ENCODE measurements at regions not wholly inside any gene's neighbourhood (a gene's known extent, or its start where the extent isn't known, plus 50 kb on each side); places are given as distances from the start of the nearest gene placed in this dataset.
A peak's percentile ranks its signal among the peaks of the same experiment; 100 is the strongest.

DNA sequence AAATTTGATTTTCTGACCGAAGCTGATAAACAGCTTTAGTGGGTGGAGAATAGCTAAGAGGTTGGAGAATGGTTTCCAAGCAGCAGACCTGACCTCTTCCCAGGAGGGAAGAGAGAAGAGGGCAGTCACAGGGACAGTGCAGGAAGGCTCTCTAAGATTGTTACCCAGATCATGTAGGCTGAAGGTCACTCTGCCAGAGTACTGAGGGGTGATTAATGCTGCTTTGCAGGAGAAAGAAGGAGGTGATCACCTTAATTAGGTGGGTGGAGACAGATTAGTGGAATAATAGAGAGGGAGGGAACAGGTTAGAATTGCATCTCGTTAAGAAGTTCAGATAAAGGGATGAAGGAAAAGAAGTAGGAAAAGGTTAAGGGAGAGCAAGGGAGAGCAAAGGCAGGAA, 440.5 kb downstream of the BRINP1 start:
- H3K27ac ChIP-seq, result peak overlapping the region; percentile 56
- H3K4me1 ChIP-seq, result peaks cover 25% of the 10 kb centered on the region
- H3K9me3 ChIP-seq, result no peaks in the 10 kb centered on the region
- 44 to 52% (median 50%) methylated on average over 2 of the region's 2 CpGs for WGBS, 3 donors
- H3K27me3 ChIP-seq (ENCODE audit: insufficient read depth in 3 of 3, low read length in 2 of 3), result no peaks in the 10 kb centered on the region
- intact Hi-C loops (cut with DNase I), result no loop called here
- no peaks in the 10 kb centered on the region for H3K36me3 ChIP-seq (ENCODE audit: insufficient read depth in 1 of 2, low read depth in 1 of 2)
- no peak overlapping the region for H3K4me3 ChIP-seq
- ATAC-seq (peak in 3 of 4 donors; percentile 41 to 59 (median 48)), DNase-seq (no peak)
- TF ChIP-seq, protein P1, sequence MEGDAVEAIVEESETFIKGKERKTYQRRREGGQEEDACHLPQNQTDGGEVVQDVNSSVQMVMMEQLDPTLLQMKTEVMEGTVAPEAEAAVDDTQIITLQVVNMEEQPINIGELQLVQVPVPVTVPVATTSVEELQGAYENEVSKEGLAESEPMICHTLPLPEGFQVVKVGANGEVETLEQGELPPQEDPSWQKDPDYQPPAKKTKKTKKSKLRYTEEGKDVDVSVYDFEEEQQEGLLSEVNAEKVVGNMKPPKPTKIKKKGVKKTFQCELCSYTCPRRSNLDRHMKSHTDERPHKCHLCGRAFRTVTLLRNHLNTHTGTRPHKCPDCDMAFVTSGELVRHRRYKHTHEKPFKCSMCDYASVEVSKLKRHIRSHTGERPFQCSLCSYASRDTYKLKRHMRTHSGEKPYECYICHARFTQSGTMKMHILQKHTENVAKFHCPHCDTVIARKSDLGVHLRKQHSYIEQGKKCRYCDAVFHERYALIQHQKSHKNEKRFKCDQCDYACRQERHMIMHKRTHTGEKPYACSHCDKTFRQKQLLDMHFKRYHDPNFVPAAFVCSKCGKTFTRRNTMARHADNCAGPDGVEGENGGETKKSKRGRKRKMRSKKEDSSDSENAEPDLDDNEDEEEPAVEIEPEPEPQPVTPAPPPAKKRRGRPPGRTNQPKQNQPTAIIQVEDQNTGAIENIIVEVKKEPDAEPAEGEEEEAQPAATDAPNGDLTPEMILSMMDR (IDR thresholded peaks at IDR 0.05), result no peak

DNA sequence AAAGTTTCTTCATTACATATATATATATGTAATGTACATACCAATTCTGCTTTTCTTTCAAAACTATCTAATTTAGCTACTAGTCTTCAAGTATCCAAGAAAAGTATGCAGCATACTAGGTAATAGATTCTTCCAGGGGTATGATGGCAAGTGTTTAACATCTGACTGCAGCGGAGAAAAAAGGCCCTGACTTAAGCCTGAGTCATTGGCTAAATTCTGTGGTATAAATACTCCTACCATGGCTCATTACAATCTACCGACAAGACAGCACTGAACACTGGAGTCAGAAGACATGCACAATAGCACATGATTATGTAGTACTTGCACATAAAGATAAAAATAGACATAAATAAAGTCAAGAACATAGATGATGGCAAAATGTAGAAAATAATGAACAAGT, 439.9 kb downstream of the BRINP1 start:
- no peaks in the 10 kb centered on the region for H3K36me3 ChIP-seq (ENCODE audit: insufficient read depth in 1 of 2, low read depth in 1 of 2)
- H3K27ac ChIP-seq, result peak overlapping the region; percentile 56
- intact Hi-C loops (cut with DNase I), result no loop called here
- no peak overlapping the region for H3K4me3 ChIP-seq
- WGBS, 3 donors, result 37 to 63% (median 44%) methylated on average over 2 of the region's 2 CpGs
- H3K9me3 ChIP-seq, result no peaks in the 10 kb centered on the region
- H3K27me3 ChIP-seq (ENCODE audit: insufficient read depth in 3 of 3, low read length in 2 of 3), result no peaks in the 10 kb centered on the region
- H3K4me1 ChIP-seq, result peaks cover 25% of the 10 kb centered on the region
- TF ChIP-seq, protein P1 (IDR thresholded peaks at IDR 0.05), result no peak
- DNase-seq, result no peak
- peak; percentile 96 to 99 (median 98) for ATAC-seq

DNA sequence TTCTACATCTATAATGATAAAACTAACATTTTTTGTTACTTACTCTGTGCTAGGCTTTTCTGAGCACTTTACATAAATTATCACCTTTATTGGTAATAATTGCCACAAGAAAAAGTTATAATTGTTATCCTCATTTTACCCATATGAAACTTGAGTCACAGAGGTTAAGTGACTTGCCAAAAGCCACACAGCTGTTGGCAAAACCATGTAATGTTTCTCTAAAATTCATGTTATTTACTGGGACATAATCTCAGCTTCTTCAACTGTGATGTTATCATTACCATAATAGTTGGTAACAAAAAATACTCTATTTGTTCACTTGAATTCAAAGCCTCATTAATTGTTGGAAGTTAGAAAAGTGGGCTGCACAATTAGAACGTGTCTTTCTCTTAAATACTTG, 437.3 kb downstream of the BRINP1 start:
- Histone ChIP-seq H3K36me3 (ENCODE audit: insufficient read depth in 1 of 2, low read depth in 1 of 2) (no peaks in the 10 kb centered on the region), H3K27me3 (ENCODE audit: insufficient read depth in 3 of 3, low read length in 2 of 3) (no peaks in the 10 kb centered on the region), H3K27ac (no peak overlapping the region), H3K4me3 (no peak overlapping the region), H3K9me3 (no peaks in the 10 kb centered on the region), H3K4me1 (peaks cover 25% of the 10 kb centered on the region)
- TF ChIP-seq, protein P1 (IDR thresholded peaks at IDR 0.05), result no peak
- 19 to 59% (median 28%) methylated on average over 1 of the region's 1 CpG for WGBS, 3 donors
- DNase-seq (no peak), ATAC-seq (no peak)
- intact Hi-C loops (cut with DNase I), result no loop called here

DNA sequence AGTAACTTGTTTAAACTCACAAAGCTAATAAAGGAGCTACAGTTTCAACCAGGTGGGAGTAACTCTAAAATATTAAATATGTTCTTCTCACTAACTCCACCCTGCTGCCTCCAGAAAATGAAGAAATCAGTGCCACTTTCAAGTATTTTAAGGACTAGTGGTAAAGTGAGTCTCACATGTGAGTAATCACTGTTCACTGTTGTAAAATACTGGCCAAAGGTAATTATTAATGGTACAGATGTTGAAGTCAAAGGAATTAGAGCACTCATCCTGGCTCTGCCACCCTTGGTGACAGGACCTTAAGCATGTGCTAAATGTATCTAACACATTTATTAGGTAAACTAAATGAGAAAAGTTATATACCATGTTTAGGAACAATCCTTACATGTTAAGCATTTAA, 430.7 kb downstream of the BRINP1 start:
- no peaks in the 10 kb centered on the region for H3K4me1 ChIP-seq

DNA sequence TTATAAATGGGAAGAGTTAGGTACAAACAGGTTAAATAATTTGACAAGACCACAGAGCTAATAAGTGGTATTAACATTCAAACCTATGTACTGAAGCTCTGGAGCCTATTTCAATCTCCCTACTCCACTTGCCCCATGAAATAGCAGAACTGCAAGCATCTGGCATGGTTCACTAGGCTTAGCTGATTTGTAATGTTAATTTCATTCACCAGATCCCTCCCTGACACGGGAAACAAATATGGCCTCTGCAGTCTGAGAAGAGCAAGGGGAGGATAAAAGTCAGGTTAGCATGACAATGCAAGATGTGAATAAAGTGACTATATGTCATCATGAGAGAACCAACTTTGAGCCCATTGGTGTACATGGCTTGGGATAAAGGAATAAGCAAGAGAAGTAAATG, 428.8 kb downstream of the BRINP1 start:
- ATAC-seq (no peak), DNase-seq (no peak)
- no peaks in the 10 kb centered on the region for H3K4me1 ChIP-seq
- no peaks in the 10 kb centered on the region for H3K27me3 ChIP-seq (ENCODE audit: insufficient read depth in 3 of 3, low read length in 2 of 3)
- no peak overlapping the region for H3K27ac ChIP-seq
- H3K4me3 ChIP-seq, result no peak overlapping the region
- H3K9me3 ChIP-seq, result no peaks in the 10 kb centered on the region
- H3K36me3 ChIP-seq (ENCODE audit: insufficient read depth in 1 of 2, low read depth in 1 of 2), result no peaks in the 10 kb centered on the region
- 16 to 22% (median 22%) methylated on average over 1 of the region's 1 CpG for WGBS, 3 donors
- intact Hi-C loops (cut with DNase I), result loop anchor here in 1 of 2 donors (10.0 kb wide), 1 partner anchor 356 kb away; no protein-coding TSS in a partner anchor
- TF ChIP-seq, protein P1 (IDR thresholded peaks at IDR 0.05), result no peak

More for the DNA sequence above, 430.7 kb downstream of the BRINP1 start:
- Histone ChIP-seq H3K27me3 (ENCODE audit: insufficient read depth in 3 of 3, low read length in 2 of 3) (no peaks in the 10 kb centered on the region), H3K4me3 (no peak overlapping the region), H3K27ac (no peak overlapping the region), H3K36me3 (ENCODE audit: insufficient read depth in 1 of 2, low read depth in 1 of 2) (no peaks in the 10 kb centered on the region), H3K9me3 (no peaks in the 10 kb centered on the region)
- DNase-seq (no peak), ATAC-seq (no peak)
- intact Hi-C loops (cut with DNase I), result no loop called here
- TF ChIP-seq, protein P1 (IDR thresholded peaks at IDR 0.05), result no peak

All from psoas muscle (tissue), 7 donors.